Fibroblast of lung (primary cell): ENCODE measurements at regions not wholly inside any gene's neighbourhood (a gene's known extent, or its start where the extent isn't known, plus 50 kb on each side); places are given as distances from the start of the nearest gene placed in this dataset.

Source experiments
- CTCF ChIP-seq, 2 donors: IDR thresholded peaks in 1 of 2; conservative IDR thresholded peaks in 1 of 2; 1 replicate in 1 of 2; 2 replicates in 1 of 2; pipeline ENCODE4 v1.5.1; 2011 to 2012; ENCODE audit warnings: low read length in 2 of 2, control low read depth in 1 of 2, inconsistent platforms in 1 of 2, low read depth in 1 of 2, mild to moderate bottlenecking in 1 of 2
- EZH2 ChIP-seq: IDR thresholded peaks from 2 replicates; pipeline ENCODE4 v1.5.1; 2012; ENCODE audit warnings: low read length, control low read depth, mild to moderate bottlenecking; ENCODE audit errors: missing control alignments

DNA sequence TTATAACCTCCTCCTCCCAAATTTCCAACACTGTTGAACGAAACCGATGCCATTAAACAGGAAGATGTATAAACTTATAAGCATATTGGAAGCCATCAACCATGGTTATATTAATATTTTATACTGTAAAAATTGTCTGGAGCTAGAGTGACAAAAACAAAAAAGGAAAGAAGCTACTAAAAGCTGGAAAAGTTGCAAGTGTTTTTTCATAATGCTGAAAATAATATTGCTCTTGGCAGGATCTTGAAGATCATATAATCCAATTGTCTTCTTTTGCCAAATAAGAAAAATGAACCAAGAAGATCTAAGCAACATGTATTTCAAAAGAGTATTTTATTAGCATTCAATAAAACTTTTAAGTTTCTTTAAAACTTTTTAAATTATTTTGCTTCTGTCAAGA lies 268.9 kb upstream of the HSF2 start:
- no peak for TF ChIP-seq CTCF (conservative IDR thresholded peaks at IDR 0.05 in 1 of 2, IDR thresholded peaks at IDR 0.05 in 1 of 2; ENCODE audit: low read depth in 1 of 2, low read length in 2 of 2)
- no peak for TF ChIP-seq EZH2
